HUES48 (cell line): ENCODE measurements at regions not wholly inside any gene's neighbourhood (a gene's known extent, or its start where the extent isn't known, plus 50 kb on each side); places are given as distances from the start of the nearest gene placed in this dataset.

Experiments used
- H3K27ac ChIP-seq: one replicate; pipeline ENCODE4 v1.7.0; 2013; ENCODE audit warnings: low read depth, low read length, inconsistent platforms
- H3K27me3 ChIP-seq: 2 replicates; pipeline ENCODE4 v1.6.1; 2013; ENCODE audit warnings: mild to moderate bottlenecking, low read length; ENCODE audit not compliant: control insufficient read depth, insufficient read depth
- H3K36me3 ChIP-seq: 2 replicates; pipeline ENCODE4 v1.6.1; 2013; ENCODE audit warnings: low read length; ENCODE audit not compliant: control insufficient read depth, insufficient read depth
- H3K4me1 ChIP-seq: 2 replicates; pipeline ENCODE4 v1.6.1; 2013; ENCODE audit warnings: mild to moderate bottlenecking, low read length; ENCODE audit not compliant: control insufficient read depth, insufficient read depth
- H3K4me3 ChIP-seq: 2 replicates; pipeline ENCODE4 v1.5.1; 2013; ENCODE audit warnings: mild to moderate bottlenecking, low read depth, low read length
- H3K9ac ChIP-seq: 2 replicates; pipeline ENCODE4 v1.6.1; 2013; ENCODE audit warnings: mild to moderate bottlenecking, low read depth, low read length, moderate library complexity
- H3K9me3 ChIP-seq: 2 replicates; pipeline ENCODE4 v1.6.1; 2013; ENCODE audit warnings: low read length; ENCODE audit not compliant: control insufficient read depth, insufficient read depth

DNA sequence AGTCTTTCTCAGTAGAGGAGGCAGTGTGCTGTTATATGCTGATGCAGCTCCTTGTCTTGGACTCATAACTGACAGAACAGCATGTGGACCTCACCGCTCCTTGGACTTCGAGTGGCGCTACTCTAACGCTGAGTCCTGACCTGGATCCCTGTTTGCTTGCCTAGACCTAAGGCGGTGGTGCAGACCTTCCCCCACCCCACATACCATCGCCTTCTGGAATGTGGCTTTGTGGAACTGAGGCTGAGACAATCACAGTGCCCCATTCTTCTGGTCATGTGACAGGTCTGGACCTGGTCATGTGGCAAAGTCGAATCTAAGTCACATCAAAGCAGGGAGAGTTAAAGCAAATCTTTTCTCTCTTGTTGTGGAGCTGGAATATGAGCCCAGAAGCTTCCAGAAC is 190.7 kb upstream of the MKI67 start:
- H3K4me3 ChIP-seq = no peak overlapping the region
- no peaks in the 10 kb centered on the region for H3K9me3 ChIP-seq
- H3K27ac ChIP-seq = no peak overlapping the region
- peaks cover 4% of the 10 kb centered on the region; the same call in 1 of the 2 replicates for H3K4me1 ChIP-seq
- no peak overlapping the region for H3K9ac ChIP-seq
- no peaks in the 10 kb centered on the region for H3K27me3 ChIP-seq
- H3K36me3 ChIP-seq = no peaks in the 10 kb centered on the region

DNA sequence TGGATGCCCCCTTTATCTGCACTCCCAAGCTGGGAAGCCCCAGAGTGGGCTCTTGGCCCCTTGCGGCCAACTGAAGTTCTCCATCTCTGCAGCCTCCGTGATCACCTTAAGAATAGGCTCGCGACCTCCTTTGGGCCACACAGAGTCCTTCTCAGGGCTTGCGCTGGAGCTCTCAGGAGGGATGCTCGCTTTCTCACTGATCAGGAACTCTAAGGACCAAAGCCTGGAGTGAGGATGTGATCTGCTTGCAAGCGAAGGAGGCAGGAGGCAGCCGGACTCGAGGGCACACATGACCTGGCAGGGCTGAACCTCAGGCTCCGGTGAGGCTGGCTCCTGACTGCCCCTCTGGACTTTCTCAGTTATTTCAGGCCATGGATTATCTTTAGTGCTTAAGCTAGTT is 192.1 kb upstream of the MKI67 start:
- Histone ChIP-seq H3K27ac (no peak overlapping the region), H3K9ac (no peak overlapping the region), H3K9me3 (no peaks in the 10 kb centered on the region), H3K27me3 (no peaks in the 10 kb centered on the region), H3K4me1 (0 out of 2 replicates have a peak, but pooled peaks cover 4% of the 10 kb centered on the region), H3K36me3 (no peaks in the 10 kb centered on the region), H3K4me3 (no peak overlapping the region)

DNA sequence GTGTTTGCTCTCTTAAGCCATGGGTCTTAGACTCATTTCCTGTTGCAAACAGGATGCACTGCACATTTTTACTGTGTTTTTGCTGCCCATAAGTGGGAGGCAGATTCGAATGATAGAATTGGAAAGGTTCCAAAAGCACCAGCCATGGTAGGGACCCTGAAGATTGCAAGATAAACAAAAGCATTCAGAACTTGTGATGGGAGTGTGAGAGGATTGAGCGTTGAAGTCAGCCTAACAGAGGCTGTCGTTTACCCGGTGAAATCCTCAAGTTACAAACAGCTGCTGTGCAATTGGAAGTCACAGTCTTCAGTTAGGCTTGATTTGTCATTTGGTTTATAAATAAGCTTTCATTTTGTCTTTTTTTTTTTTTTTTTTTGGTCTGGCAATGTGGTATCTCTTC is 192.7 kb upstream of the MKI67 start:
- Histone ChIP-seq H3K4me1 (0 out of 2 replicates have a peak, but pooled peaks cover 4% of the 10 kb centered on the region), H3K27me3 (no peaks in the 10 kb centered on the region), H3K36me3 (no peaks in the 10 kb centered on the region), H3K27ac (no peak overlapping the region), H3K9ac (no peak overlapping the region), H3K4me3 (no peak overlapping the region), H3K9me3 (no peaks in the 10 kb centered on the region)

DNA sequence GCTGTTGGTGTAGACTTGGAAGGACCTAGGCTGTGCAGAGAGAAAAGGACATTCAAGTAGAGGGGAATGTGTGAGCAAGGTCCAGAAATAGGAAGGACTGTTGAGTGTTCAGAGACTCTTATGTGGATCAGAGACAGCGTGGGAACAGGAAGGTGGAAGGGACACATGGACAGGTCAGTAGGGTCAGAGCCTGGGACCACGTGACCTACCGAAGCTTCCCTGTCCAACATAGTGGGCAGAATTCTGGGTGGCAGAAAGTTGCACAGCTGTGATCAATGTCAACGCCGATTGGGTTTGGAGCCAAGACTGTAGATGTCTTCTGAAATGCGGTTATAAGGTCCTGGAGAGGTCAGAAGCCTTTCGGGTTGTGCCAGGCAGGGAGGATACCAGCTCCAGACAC is 195.9 kb upstream of the MKI67 start:
- no peaks in the 10 kb centered on the region for H3K9me3 ChIP-seq
- H3K27ac ChIP-seq = no peak overlapping the region
- no peaks in the 10 kb centered on the region for H3K27me3 ChIP-seq
- no peaks in the 10 kb centered on the region for H3K36me3 ChIP-seq
- no peaks in the 10 kb centered on the region for H3K4me1 ChIP-seq
- no peak overlapping the region for H3K4me3 ChIP-seq
- no peak overlapping the region for H3K9ac ChIP-seq

DNA sequence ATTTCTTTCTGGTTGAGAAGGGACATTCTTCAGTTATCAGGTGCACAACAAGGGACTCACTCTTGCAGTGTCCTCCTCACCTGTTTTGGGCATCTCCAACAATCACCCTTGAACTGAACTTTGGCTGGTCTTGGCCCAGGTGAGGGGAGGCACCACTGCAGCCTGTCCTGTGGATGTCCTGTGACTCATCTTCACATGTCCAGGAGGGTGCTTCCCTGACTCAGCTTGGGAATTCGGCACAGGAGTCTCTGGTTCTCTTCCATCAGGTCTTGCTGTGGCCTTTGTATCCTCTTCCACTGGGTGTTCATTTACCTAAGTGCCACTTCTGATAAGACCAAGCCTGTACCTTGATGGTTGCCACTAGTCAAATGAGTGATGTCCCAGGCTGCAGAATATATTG is 196.7 kb upstream of the MKI67 start:
- H3K9ac ChIP-seq = no peak overlapping the region
- no peaks in the 10 kb centered on the region for H3K36me3 ChIP-seq
- H3K27ac ChIP-seq = no peak overlapping the region
- H3K27me3 ChIP-seq = no peaks in the 10 kb centered on the region
- no peaks in the 10 kb centered on the region for H3K4me1 ChIP-seq
- no peaks in the 10 kb centered on the region for H3K9me3 ChIP-seq
- no peak overlapping the region for H3K4me3 ChIP-seq

DNA sequence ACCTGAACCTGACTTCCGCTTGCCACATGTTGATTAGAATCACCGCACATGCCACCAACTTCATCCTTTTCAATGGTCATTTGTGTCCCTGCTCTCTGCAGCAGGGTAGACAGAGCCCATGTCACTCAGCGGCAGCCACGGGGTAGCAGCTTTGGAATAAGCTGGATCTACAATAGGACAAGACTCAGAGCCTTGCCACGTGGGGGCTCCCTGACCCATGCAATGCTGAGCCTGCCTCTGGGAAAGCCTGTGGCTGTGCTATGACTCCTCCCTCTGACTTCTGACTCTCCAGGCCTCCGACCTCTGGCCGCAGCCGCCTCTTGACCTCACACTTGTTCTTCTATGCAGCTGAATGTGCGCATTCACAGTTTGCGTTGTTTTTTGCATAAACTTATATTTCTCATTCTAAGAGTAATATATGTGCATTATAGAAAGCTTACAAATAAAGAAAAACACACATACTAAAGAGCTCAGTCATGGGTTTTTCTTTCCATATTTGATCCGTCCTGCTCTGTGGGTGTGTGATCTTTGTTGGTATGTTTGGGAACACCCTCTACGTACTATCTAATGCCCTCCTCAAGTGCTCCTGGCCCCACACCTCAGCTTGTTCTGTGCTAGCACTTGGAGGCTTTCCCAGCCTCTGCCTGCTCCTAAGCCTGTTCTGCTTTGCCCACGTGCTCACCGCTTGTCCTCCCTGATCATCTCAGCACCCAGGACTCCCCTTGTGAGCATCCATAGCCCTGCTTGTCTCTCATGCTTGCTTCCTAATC is 198.0 kb upstream of the MKI67 start:
- H3K27ac ChIP-seq = no peak overlapping the region
- no peaks in the 10 kb centered on the region for H3K4me1 ChIP-seq
- no peaks in the 10 kb centered on the region for H3K27me3 ChIP-seq
- H3K4me3 ChIP-seq = no peak overlapping the region
- H3K9ac ChIP-seq = no peak overlapping the region
- no peaks in the 10 kb centered on the region for H3K36me3 ChIP-seq
- H3K9me3 ChIP-seq = no peaks in the 10 kb centered on the region

DNA sequence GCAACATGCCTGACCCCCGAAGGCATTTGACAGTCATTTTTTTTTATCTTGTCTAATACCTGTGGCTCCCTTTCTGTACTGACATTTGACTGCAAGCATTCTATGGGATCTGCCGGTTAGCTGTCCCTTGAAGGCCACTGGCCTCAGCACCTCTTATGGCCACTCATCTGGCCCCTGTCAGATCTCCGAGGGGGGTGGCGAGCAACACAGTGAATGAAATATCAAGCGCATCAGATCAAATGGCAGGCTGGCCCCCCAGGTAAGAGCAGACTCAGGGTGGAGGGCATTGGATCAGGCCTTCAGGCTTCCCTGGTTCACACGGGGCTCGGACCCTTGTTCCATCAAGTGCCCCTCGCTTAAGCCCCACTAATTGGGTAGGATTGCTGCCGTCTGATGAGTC is 199.6 kb upstream of the MKI67 start:
- Histone ChIP-seq H3K27ac (no peak overlapping the region), H3K36me3 (no peaks in the 10 kb centered on the region), H3K9ac (no peak overlapping the region), H3K27me3 (no peaks in the 10 kb centered on the region), H3K9me3 (no peaks in the 10 kb centered on the region), H3K4me3 (no peak overlapping the region), H3K4me1 (no peaks in the 10 kb centered on the region)

DNA sequence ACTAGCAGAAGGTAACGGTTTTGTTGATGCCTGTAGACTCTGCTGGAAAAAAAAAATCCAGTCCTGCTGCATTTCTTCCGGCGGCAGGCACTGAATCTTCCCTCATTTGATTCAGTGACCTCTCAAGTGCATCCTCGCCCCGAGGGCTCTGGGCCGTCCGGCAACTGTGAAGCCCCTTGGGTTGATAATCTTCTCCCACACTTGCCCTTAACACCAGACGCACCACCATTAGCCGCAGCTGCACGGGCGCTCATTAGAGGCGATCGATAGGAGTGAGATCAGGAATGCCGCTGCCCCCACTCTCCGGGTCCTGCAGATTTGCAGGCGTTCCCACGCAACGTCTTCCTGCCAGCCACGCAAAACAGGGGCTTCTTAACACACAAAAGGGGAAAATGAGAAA is 200.0 kb upstream of the MKI67 start:
- Histone ChIP-seq H3K36me3 (no peaks in the 10 kb centered on the region), H3K27ac (no peak overlapping the region), H3K27me3 (no peaks in the 10 kb centered on the region), H3K4me1 (no peaks in the 10 kb centered on the region), H3K9me3 (no peaks in the 10 kb centered on the region), H3K9ac (no peak overlapping the region), H3K4me3 (no peak overlapping the region)

DNA sequence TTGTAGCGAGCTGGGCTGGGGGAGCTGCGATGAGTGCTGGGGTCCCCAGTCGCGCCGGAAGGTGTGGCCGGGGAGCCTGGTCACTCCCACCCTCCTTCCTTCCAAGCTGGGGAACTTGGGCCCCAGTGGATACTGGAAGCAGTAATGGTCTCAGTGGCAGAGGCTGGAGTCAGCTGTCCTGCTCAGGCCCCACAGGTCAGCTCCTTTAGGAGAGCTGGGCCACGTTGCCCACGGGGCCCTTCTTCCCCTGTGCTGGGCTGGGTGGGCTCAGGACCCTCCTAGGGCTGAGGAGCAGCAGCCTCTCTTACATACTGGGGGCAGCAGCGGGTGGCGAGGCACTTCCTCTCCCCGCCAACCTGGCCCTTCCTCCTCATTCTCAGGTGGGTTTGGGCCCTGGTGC is 200.6 kb upstream of the MKI67 start:
- H3K9ac ChIP-seq = no peak overlapping the region
- H3K27ac ChIP-seq = no peak overlapping the region
- H3K4me1 ChIP-seq = no peaks in the 10 kb centered on the region
- no peak overlapping the region for H3K4me3 ChIP-seq
- H3K27me3 ChIP-seq = no peaks in the 10 kb centered on the region
- no peaks in the 10 kb centered on the region for H3K9me3 ChIP-seq
- H3K36me3 ChIP-seq = no peaks in the 10 kb centered on the region

DNA sequence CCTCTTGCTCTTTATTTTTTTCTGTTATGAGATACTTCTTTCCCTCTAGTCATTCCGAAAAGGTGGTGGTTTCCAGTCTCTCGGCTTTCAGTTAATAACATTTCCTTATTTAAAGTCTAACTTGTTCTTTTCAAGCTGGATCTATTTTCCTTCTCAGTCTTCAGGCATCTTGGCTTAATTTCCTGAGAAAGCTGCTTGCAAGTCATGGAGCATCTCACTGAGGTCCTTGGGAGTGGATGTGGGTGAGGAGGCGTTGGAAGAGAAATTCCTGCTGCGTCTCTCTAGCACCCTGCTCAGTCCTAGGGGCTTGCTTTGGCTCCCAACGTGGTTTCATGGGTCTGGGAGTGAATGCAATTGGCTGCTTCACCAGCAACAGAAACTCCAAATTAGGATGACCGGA is 210.2 kb upstream of the MKI67 start:
- Histone ChIP-seq H3K27me3 (no peaks in the 10 kb centered on the region), H3K4me3 (no peak overlapping the region), H3K4me1 (no peaks in the 10 kb centered on the region), H3K9me3 (no peaks in the 10 kb centered on the region), H3K27ac (no peak overlapping the region), H3K36me3 (no peaks in the 10 kb centered on the region), H3K9ac (no peak overlapping the region)

DNA sequence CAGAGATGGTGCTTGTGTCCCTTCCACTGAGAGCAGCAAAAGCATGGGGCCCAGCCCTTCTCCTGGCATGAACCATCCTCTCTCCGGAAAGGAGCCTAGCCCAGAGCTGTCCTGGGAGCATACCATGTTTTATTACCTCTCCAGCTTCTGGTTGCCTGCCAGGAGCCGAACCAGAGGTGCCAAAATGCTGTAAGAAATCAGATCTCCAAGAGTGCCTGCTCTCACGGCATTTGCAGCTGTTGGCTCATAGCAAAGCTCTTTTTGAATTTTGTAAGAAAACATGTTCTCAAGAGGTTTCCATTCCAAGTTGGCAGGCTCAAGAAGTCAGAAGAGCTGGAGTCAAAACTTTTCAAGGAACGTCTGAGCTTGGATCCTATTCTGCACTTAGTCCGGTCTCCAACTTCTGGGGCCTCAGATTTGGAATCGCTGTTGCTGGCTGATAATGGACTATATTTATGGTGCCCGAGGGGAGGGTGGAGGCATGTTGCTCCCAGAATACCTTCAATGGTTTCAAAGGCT is 211.7 kb upstream of the MKI67 start:
- Histone ChIP-seq H3K9ac (no peak overlapping the region), H3K4me1 (no peaks in the 10 kb centered on the region), H3K27ac (no peak overlapping the region), H3K9me3 (no peaks in the 10 kb centered on the region), H3K36me3 (no peaks in the 10 kb centered on the region), H3K27me3 (no peaks in the 10 kb centered on the region), H3K4me3 (no peak overlapping the region)
